ENCODE measurements at regions not wholly inside any gene's neighbourhood (a gene's known extent, or its start where the extent isn't known, plus 50 kb on each side); places are given as distances from the start of the nearest gene placed in this dataset.

GRCh38 chr13:72448082-72448481 is 279.3 kb downstream of the MZT1 start:
- TF ChIP-seq CTCF (IDR thresholded peaks at IDR 0.05; ENCODE audit: insufficient read depth, low read length, poor library complexity, severe bottlenecking) (no peak), EZH2phosphoT487 (conservative IDR thresholded peaks at IDR 0.05; ENCODE audit: low read length) (no peak)

Measured in SU-DHL-6 (cell line).